NCI-H2196 (cell line): ENCODE measurements at regions not wholly inside any gene's neighbourhood (a gene's known extent, or its start where the extent isn't known, plus 50 kb on each side); places are given as distances from the start of the nearest gene placed in this dataset.

Source experiments
- DNase-seq: peaks from one replicate; lab custom pipeline; 2025; ENCODE audit not compliant: unreplicated experiment; lab: John Stamatoyannopoulos, UW

- no peak for DNase-seq
Measured at GRCh38 chr18:25875551-25876240, 214.7 kb downstream of the SS18 start.

- DNase-seq = no peak
Measured at GRCh38 chr18:25873833-25874232, 216.6 kb downstream of the SS18 start.

DNA sequence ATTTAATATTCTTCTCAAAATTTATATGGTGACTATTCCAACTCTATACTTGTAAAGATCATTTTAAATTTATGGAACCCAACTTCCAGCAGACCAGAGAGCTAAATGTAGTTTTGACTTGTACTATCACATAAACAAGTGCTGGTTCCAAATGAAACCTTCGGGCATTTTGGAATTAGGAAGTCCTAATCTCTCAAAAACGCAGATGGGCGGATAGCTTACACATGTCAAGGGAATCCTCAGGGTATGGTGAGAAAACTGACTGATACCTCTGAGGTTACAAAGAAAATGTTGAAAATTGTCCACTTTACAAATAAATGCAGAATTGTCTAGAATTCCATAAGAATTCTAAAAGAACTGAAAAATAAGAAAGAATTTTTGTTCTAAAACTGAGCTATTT lies 224.1 kb downstream of the SS18 start:
- no peak for DNase-seq

DNA sequence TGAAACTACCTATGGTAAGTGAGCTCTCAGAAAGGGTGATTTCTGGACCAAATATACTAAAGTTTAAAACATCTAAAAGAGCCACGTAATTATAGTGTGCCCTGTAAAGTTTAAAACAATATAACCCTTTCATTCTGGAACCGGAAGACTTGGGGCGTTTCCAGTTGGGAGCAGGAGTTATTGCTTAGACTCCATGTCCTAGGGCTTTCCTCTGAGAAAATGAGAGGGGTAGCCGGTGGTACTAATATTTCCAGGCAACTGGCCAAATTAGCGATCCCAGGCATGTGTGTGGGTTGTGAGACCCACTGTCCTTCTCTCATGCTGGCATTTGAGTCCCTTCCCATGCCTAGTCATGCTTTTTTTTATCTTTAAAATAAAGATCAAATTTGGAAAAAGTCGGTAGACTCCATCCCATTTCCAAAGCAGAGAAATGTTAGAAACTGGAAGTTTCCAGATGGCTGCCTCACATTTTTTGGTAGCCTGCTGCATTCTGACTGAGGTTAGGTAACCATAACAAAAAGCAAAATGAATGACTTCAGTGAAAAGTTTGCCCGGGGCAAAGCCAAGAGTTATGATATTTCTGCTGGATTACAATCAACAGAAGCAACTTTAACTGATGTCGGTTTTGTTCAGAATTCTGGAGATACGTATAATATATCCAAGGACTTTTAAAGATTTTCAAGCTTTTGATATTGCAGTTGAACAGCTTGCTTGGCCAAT lies 227.4 kb downstream of the SS18 start:
- no peak for DNase-seq

DNA sequence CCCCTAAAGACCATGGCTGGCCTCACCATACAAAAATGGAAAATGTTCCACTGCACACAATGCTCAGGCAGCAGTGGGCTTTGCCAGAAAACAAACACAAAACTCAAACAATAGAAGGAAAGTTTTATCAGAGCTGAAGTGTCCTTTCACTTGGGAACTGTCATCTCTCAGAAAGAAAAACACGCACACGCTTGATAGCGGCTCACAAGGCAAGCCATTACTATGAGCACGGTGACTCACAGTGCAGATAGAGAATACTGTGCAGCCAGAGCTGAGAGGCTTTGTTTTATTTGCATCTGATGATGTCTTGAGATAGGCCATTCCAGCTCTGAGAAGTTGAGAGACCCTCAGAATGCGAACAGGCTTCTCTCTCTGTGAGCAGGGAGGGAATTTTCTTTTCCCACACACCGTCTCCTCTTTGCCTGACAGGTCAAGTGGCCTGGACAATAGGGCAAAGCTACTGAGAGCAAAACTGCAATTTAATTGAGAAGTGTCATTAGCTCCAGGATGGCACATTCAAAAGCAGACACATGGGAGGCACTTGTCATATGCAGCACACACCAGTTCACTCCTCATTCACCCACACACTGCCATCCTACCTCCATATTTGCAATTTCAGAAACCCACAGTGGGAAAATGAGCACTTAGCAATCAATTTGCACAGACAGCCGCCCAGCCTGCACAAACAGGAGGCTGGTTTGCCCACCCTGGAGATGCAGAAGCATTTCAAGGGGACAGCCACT lies 236.6 kb downstream of the SS18 start:
- no peak for DNase-seq

- no peak for DNase-seq
Measured at GRCh38 chr18:25843791-25844190, 246.6 kb downstream of the SS18 start.

DNA sequence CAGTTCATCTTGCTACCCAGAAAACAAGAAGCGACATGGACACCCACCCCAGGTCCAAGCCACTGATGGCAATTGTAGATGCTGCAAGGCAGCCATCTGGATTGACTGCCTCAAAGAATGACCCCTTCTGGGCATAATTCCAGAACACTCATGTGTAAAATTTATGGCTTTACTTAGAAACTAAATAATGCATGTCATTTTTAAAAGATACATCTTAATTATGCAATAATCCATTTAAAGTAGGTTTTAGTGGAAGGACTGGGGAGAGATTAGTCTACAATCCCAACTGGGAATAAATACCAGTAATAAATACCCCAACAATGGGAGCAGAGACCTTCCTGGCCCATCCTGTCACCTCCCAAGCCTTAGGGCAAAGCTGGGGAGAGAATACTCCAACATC lies 247.7 kb downstream of the SS18 start:
- no peak for DNase-seq

- DNase-seq = no peak
Measured at GRCh38 chr18:25834061-25834460, 256.4 kb downstream of the SS18 start.

GRCh38 chr18:25832001-25832604 lies 258.3 kb downstream of the SS18 start:
- no peak for DNase-seq

DNA sequence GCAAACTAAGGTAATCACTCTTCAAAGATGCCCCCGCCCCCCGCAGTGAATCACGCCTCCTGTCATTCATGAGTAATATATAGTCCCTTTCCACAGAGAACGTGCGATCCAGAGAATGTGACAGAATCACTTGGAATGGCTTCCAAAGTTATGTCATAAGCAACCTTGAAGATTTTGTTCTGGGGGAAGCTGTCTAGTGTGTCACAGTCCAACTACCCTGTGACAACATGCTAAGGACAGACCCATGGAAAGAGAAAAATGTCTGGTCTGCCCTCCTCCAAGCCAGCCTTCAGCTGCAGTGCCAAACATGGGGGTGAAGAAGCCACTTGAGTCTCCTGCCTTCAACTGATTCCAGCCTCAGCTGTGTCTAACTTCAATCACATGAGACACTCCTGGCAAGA lies 259.1 kb downstream of the SS18 start:
- DNase-seq = no peak

- no peak for DNase-seq
Measured at GRCh38 chr18:25830787-25831186, 259.6 kb downstream of the SS18 start.

DNA sequence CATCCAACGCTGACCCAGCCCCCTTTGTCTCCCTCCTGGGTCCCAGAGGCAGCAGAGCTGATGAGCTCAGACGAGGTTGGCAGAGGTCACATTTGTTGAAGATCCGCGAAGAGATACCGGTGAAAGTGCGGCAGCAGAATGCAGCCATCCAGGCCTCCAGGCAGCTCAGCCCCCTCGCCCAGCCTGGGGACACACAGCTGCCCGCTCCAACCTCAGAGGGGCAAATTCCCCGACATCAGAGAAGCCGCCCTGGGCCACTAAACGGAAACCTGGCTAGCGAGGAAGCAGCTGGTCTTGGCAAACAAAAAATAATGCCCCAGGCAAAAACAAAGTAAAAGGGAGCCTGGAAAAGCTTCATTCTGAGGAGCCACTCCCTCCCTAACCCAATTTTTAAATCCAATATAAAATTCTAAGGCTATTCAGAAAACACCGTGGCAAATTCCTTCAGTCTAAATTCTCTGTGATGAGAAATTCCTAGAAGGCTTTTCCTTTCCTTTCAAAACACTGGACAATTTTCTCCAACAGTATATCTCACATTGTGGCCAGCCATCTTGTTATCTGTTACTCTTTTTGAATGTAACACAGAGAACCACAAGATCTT lies 262.4 kb downstream of the SS18 start:
- DNase-seq = no peak

GRCh38 chr18:25827228-25827627 lies 263.2 kb downstream of the SS18 start:
- DNase-seq = no peak

- DNase-seq = no peak
Measured at GRCh38 chr18:25826823-25827222, 263.6 kb downstream of the SS18 start.

DNA sequence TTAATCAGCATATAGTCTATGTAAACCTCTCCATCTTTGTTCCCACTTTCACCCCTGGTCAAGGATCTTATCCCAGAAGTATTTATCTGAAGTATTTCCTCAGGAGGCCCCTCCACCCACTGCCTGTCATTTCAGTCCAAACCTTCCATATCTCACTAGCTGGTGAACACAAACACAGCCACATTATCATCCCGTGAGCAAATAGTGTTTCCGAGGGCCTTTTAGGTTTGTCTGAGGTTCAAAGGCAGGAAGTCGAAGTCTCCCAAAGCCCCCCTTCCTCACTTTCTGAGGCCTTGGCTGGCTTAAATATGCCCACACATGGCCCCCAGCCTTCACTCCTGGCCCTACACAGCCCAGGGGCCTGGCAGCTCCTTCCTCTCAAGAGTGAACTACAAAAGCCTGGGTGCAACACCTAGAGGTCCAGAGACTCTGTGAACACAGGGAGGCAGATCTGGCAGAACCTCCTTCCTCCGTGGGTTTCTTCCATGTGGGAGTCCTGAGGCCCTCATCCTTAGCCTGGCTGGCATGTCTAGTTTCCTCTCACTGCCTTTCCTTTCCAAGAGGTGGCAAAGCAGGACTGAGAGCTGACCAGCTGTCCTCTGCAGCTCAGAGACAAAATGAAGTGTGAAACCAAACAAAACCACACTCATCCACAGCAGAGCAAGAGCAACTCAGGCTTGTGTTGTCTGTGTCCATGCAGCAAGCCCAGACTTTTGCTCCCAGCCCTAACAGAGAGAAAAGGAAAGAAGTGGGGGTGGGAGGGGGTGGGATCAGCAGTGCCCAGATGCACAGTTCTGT lies 264.2 kb downstream of the SS18 start:
- no peak for DNase-seq

- DNase-seq = no peak
Measured at GRCh38 chr18:25825056-25825455, 265.4 kb downstream of the SS18 start.

DNA sequence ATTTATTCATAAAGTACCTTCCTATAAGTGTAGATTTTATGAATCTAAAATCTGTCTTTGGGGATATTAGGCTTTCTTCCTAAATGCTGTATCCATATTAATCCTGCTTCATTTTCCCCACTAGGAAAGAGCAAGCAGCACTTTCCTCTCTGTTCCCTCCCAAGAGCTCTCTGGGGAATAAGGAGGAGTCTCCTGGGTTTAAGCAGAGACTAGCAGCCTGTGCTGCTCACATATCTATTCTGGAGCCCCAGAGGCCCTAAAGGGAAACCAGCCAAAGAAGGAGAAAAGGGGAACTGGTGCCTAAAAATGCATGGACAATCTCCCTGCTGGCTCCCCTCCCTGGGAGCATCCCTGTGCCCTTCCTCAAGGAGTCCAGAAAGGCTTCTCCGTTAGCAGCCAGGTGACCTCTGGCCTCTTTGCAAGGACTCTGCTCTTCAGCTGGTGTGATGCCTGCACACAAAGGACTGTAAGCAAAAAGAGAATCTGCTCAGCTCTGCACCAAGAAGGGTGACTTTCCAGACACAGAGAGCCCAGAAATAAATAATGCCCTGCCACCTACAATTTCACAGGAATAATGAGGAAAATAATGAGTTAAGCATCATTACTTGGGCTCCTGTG lies 270.6 kb downstream of the SS18 start:
- no peak for DNase-seq

GRCh38 chr18:25818505-25818904 lies 271.9 kb downstream of the SS18 start:
- DNase-seq = no peak

DNA sequence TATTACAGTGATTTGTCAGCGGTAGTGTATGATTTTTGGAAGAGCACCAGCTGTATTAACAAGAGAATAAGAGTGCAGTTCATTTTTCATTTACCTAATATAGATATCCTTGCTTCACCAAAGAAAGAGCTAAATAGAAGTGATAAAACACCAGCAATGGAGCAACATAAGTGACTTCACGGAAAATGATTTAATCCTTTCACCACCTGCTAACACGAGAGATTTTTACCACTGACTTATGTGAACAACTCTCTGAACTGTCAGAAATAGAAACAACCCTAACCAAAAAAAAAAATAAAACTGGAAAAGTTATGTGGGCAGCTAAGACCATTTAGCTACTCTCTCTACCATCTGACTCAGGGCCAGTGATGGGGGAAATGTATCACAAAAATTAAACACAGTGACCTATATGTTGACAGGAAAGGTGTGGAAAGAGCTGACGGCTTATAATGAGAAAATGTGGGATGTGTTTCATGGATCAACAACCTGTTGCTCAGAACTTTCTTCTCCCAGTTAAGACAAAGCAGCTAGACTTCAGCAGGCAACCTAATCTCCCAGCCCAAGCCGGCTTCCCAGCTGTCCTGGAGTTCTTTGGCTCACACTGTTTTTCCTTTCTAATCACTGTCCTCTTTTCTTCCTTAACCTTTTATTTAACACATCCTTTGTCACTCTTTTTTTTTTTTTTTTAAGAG lies 272.7 kb downstream of the SS18 start:
- DNase-seq = no peak
